ENCODE measurements at regions not wholly inside any gene's neighbourhood (a gene's known extent, or its start where the extent isn't known, plus 50 kb on each side); places are given as distances from the start of the nearest gene placed in this dataset.

DNA sequence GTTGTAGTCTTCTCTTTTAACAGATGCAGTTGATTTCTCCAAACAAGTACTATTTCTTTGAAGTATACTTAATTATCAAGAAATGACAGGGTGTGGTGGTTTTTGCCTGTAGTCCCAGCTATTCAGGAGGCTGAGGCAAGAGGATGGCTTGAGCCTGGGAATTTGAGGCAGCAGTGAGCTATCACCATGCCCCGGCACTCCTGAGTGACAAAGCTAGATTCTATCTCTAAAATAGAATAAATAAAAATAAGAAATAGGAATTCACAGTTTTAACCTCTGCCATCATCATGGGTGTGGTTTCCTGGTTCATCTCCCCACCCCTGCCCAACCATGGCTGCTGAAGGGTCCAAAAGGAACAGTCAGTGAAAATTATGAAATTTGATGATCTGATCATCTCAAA, 290.2 kb upstream of the FLRT2 start:
- no peak for DNase-seq

DNA sequence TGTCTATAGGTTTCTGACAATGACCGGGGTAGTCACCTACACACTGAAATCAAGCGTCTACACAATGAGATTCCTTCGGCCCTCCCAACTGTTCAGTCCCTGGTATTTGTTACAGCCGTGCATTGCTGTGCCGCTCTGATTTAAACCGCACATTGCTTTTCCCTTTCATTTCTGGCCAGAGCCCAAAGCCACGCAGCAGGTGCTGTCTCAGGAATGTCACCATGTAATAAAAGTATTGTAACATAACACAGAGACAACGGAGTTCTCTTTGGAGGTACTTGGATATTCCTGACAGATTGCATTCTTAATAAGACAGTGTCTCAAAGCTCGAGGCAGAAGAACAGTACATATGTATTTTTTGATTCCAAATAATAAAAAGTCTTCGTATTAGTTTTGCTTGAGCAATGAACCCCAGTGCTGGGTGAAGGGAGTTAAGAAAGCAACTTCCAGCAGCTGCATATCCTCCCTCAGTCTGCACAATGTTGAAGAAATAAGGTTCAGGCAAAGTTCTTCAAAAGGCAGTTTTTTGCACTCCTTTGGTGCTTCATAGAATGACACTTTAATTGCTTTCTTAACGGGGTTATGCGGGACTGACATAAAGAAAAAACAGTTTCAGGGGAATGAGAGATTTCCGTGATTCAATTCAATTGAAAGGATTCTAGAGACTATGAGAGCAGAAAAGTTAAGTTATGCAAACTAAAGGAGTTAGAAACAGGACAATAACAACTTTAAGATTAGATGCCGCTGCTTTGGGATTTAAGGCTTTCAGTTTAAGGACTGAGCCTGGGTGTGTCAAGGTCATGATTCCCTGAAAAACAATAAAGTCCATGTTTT, 288.7 kb upstream of the FLRT2 start:
- no peak for DNase-seq

DNA sequence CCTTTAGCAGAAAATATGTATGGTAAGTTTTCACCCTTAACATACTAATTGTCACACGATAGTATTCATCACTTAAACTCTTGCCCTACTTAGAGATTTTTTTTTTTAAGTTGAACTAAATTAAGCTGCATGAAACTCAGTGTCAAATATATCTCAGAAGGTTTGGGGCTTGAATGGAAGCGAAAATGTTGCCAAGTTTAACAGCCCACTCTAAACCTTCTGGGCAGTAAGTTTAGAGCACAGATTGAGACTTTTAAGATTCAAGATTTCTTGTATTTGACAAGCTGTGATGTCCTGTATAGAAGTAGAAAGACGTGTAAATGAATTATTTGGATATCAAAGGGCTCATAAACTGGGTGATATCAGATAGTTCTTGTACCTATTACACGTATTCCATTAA, 287.3 kb upstream of the FLRT2 start:
- no peak for DNase-seq

DNA sequence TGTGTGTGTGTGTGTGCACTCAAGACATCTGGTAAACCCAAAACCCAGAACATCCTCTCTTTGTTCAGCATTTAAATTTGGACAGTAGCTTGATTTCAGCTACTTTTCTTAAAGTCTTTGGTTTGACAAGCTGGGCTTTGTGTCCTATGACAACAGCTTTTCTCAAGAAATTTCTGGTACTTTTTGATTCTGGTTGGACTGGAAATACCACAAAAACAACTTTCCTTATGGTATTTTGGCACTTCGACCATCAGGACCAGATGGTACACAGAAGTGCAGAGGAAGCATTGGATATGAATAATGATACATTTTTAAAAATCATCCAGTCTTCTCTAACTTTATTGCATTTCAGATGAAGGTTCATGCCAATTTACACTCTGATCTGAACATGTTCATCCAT, 286.6 kb upstream of the FLRT2 start:
- no peak for DNase-seq

DNA sequence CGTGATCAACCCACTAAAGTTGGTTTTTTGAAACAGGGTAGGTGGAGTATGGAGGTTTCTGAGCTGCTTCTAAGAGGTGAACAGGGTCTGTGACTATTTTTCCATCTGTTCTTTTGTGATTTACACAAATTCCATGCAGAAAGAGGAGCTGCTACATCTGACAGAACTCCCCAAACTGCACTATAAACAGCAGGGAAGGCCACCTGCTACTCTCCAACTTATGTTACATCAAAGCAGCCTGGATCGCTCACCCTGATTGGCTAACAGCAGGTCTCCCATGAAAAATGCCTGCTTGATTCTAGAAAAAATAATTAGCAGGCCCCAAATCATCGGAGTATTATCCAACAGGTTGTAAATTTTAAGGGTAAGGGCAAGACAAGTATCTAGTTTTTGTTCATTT, 282.9 kb upstream of the FLRT2 start:
- DNase-seq, result no peak

DNA sequence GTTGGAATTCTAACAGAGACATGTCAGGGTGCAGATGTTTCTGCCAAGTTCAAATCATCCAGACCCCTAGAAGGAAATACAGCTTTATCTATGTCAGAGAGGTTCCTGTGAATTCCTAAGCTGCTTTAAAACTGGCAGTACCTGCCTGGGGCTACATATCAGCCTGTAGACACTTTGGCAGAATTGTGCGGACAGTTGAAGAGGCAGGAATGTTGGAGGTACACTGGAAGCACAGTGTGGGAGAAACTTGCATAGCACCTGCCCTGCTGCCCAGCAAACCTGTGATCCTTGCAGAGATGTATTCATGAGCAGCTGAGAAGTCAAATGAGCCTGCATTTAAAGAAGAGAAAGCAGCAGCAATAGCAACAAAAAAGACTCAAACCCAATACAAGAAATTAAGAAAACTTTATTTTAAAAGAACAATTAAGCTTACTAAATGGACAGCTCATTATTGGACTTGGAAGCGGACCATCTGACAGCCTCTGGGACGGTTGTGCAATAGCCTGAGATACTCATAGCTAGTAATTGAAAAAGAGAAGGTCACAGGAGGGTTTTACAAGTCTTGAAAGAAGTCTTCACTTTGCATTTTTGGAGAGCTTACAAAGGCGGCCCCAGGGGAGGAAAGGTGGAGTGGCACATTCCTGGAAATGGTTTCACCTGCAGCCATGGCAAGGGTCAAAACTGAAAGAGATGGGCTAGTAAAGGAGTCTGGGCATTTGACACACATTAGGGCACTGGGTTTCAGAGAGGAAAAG, 280.9 kb upstream of the FLRT2 start:
- no peak for DNase-seq

DNA sequence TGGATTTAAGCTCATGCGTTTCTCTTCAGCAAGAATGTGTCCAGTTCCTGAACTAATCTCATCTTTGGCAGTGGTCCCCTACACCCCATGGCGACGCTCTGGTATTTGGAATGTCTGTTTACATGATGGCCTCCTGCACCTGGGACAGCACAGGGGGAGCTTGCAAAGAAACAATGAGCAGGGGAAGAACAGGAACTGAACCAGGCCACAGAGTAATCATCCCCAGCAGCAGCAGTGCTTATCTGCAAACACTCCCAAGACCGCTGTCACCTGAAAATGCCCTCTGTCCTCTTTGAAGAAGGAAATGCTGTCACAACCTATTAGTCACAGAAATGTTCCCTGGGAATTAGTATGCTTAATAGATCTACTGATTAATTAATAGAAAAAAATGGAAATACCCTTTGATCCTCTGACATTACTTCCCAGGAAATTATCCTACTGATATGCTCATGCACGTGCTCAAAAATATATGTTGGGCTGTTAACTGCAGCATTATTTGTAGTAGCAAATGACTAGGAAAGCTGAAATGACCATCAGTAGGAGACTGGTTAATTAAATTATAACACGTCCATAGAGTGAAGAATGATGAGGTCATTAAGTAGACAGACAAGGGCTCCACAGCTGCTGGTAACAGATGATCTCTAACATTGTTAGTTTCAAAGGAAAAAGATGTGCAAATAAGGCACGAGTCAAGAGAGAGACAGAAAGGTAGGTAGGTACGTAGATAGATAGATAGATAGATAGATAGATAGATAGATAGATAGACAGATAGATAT, 279.3 kb upstream of the FLRT2 start:
- no peak for DNase-seq

DNA sequence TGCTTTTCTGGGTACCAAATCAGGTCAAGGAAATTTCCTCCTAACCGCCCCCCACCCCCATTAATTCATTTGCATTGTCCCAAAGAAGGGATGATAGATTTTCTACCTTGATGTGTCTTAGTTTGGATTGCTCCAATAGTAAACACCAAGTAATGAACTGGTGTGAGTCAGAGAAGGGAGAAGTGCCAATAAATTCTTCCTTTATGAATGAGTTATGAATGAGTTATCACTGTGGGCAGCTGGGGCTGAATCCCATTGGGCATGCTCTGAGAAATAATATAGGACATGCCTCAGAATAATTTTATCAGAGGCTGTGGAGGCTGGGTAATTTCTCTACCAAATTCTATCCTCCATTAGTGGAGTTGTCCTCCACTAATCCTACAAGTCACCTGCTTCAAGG, 277.9 kb upstream of the FLRT2 start:
- DNase-seq, result no peak

DNA sequence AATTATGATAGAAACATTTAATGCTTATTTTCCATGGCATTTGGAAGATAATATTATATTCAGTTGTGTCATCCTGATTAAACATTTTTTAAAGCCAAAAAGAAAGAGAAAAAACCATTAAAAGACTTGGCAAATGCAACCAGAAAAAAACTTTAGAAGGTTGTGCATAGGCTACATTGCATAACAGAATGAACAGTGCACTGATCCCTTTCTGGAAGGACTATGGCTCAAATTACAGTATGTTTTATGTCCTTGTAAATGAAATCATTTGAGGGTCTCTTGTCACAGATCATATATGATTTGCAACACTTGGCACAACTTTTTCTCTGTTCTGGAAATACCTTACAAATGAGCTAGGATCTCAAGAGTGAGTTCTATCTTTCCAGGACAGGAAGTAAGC, 275.2 kb upstream of the FLRT2 start:
- DNase-seq, result no peak

DNA sequence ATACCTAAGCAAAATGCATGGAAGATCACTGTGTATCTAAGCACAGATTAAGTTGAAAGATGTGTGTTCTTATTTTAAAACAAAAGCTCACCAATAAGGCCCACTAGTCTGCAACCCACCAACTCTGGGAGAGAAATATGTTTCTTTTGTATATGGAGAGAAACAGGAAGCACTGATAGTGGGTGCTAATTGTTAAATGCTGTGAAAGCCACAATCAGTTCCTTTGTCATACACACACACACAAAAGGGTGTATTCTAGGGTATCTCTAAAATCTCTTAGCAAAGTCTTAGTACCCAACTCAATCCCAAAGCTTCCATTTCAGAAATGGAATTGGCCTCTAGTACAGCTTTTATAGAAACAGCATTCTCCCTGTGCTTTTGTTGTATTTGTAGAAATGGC, 272.7 kb upstream of the FLRT2 start:
- DNase-seq, result no peak

DNA sequence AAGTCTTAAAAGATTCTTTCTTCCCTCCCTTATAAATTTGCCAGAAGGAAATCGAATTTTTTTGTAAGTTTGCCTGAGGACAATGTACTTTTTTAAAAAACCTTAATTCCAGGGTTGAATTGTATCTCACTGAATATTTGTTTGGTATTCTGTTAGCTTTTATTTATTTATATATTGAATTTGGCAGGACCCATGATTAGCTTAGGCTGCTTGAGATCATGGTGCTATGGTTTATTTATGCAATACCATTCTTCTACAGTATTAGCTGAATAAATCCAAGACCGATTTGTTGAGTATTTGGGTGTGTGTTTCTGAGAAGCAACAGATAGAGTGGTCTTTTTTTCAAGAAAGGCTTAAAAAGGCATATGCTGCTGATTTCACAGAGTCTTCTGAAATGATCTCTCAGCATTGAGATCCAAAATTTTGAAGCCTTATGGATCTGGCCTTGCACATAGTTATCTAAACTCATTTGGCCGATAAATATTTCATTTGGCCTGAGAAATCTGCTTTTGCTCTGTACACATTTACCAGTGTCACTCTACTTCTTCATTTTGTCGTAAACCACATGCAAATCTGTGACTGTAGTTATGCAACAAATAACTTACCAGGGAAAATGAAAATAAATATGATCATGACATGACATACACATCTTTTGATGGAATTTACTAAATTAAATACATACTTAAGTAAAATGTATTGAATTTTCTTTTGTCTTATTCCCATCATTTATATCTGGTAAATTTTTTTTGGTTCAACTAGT, 265.8 kb upstream of the FLRT2 start:
- DNase-seq, result no peak

DNA sequence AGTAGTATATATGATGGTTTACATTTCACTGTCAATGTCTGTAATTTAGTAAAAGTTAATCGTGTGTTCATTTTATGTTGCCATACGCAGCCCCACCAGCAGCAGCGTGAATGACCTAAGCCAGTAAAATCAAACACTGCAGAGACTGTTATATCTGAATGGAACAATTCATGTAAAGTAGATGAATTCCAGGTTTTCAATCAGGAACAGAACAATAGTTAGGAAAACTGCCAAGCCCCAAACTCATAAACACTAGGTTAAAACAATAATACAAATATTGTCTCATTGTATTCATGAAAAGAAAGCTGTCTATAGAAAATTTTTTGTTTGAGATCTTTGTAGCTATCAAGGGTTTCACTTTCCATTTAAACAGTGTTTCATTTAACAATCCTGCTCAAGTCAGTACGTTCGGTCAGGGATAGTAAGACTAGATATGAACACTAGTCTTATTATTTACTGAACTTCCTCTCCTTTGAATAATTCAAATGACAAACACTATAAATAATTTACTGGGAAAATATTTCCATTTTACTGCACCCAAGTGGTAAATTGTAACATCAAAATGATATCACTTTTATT, 256.8 kb upstream of the FLRT2 start:
- no peak for DNase-seq

DNA sequence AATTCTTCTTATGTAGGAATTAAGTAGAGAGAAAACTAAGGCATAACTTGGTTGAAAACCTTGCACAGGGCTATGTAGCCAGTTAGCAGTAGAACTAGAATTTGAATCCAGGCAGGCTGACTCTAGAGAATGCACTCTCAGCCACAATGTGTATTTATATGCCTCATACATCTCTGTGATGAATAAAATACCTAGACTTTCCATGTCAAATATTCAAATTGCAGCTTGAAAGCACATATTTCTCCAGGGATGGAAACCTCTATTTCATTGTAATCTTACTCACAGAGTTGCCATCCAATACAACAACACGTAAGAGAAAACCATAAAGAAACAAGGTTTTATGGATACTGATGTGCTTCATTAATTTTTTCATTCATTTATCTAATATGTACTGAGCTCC, 256.0 kb upstream of the FLRT2 start:
- no peak for DNase-seq

DNA sequence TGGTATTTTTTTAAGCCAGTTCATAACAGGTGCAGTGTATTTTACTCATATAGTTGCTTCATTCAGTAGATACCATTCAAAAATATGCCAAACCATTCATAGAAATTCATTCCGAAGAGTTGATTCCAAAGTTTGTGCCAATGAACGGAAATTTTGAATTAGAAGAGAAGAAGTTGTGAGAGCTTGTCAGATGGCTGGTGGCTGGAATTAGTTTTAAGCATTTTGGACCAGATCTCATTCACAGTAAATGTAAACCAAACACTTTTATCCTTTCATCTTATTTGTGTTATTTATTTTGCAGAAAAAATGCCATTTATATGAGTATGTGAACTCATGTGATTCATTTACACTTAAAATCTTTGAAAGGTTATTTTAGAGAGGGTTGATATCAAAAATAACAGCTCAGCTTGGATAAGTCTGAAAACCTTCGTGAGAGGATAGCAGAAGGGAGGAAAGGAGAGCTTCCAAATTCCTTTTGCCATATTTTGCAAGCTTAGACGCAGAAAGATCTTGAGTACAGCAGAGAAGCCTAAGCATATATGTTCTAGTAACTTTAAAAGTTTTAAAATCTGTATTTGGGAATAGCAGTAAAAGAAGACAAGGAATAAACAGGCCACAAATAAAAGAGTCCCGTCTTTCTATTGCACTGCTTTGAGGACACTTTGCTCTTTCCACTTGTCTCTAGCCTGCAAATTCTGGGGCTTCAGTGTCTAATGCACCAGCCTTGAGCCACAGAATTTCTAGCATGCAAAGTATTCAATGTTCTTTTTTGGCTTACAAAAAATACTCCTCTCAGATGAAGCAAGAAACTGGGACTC, 253.6 kb upstream of the FLRT2 start:
- DNase-seq, result no peak

DNA sequence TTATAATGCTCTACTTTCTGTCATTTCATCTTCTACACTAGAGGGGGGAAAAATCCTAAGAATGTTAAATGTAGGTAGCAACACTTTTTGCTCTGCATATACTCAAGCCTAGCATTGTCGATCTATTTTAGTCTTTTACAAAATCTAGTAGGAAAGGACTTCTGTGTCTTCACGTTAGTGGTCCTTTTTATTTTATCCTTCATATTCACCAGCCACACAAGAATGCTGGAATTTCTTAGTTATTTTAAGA, 253.0 kb upstream of the FLRT2 start:
- no peak for DNase-seq

DNA sequence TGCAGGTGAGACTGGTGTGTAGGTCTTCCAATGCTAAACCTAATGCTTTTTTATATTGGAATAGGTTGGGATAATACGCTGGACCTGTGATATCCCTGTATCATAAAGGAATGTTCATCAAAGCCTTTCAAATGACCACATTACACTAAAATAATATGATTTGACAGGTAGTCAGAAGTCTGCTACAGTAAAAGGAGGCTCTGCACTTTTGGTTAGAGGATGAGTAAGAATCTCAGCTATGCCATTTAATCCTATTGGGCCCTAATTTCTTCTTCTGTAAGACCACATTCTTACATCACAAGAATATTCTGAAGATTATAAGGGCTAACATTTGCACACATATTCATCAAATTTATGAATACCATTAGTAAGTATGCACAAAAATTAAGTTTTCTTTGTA, 250.5 kb upstream of the FLRT2 start:
- no peak for DNase-seq

DNA sequence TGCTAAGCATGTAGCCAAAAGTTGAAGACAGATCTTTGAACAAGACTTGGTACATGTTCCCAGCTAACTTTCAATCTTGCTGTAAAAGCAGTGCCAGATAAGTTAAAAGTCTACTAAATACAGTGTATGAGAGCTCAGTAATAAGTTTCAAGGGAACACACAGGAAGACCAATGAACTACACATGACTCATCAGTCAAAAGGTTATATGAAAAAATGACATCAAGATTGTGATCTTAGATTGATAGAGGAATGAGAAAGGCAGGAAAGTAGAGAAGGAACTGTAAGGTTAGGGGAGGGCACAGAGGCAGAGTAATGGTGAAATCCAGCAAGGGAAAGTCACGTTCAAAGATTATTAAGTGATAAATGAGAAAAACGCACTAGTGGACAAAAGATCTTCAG, 249.9 kb upstream of the FLRT2 start:
- DNase-seq, result no peak

DNA sequence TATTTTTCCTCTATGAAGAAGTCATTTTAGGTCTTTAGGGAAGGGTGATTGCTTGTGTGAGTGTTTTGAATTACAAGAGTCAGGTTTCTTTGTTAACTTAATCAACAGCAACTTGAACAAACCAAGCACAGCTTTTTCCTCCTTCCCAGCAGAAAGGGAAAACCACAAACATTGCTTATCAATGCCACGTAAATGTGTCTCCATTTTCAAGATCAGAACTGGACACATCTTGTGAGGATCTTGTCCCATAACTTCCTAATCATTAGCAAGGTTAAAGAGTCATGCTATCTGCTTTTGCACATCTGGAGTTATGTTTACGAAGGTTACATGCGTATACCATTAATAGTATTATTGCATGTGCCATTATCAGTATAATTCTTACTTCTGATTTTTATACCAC, 248.0 kb upstream of the FLRT2 start:
- no peak for DNase-seq

DNA sequence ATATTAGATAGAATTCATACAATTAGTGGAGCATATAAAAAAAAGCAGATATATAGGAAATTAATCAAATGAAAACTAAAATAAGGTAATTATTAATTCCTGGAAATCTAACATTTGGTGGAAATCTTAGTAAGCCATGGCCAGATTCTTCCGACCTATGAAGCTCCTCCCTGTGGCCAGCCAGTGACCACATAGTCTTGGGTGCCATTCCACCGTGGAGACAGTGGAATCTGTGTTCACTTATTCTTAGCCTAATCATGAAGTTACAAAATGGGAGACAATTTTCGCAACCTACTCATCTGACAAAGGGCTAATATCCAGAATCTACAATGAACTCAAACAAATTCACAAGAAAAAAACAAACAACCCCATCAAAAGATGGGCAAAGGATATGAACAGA, 241.9 kb upstream of the FLRT2 start:
- DNase-seq, result no peak

DNA sequence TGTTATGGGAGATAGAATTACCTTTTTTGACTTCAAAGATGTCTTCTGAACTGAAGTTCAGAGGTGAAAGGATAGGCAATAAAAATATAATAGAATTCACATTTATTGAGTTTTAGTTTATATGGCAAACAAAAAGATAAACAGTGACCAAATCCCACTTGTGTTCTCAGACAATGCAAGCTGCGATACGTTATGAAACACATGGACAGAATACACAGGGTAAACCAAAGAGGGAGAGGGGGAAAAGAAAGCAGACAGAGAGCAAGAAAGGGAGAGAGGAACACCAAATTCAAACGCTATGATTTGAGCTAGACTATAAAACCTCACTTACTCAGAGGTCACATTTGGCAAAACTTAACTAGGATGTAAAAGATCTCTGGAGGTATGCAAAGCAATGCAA, 238.2 kb upstream of the FLRT2 start:
- no peak for DNase-seq

DNA sequence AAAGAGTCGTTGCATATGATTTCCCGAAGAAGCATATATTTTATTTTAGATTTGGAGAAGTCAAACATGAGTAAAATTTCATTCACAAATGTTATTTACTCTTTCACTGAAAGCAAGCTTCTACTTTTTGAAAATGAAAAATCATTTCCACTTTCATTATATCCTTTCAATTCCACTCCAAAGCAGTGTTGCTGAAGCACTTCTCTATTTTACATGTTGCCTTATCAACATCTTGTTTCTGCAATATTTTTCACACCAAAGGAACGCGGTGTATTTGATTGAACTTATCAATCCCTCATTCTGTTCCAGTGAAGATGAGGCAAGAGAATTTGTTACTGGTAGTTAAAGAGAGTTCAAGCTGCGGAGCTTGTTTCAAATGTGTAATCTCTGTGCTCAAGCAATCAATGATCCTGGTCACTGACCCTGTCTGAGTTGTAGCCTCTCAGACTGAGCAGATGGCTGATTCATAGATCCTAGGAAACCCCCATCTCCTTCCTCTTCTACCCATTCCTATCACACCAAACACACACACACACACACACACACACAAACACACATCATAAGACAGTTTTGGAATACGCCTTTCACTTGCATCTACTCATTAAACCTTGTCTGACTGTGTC, 236.2 kb upstream of the FLRT2 start:
- DNase-seq, result no peak

DNA sequence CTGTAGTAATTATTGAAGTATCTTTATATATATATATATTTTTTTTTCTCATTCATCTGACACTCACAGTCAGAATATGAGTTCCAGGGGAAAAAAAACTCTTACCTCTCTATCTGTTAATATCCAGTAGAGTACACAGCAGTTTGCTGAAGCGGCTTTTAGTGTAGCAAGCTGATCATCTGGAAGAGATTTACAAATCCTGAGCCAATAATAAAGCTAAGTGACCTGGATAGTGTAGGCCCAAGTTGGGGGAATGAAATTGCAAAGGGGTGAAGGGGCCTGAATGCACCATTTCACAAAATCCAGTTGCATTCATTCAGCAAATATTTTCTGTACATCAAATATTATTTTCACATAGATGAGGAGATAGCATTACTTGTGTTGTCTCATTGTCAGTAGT, 234.6 kb upstream of the FLRT2 start:
- DNase-seq, result no peak

All from GDM1 (cell line).